ENCODE measurements at regions not wholly inside any gene's neighbourhood (a gene's known extent, or its start where the extent isn't known, plus 50 kb on each side); places are given as distances from the start of the nearest gene placed in this dataset.

GRCh38 chr17:64778240-64779097 is 116.4 kb upstream of the SMURF2 start:
- Histone ChIP-seq H3K9me3 (replicated peaks; ENCODE audit: control insufficient read depth, insufficient read depth, low read length) (no peaks in the 10 kb centered on the region), H3K4me1 (ENCODE audit: control insufficient read depth, extremely low read depth, insufficient read depth, low read length) (peaks cover 34% of the 10 kb centered on the region), H3K27ac (ENCODE audit: insufficient read depth, low read depth, low read length) (no peak overlapping the region), H3K36me3 (ENCODE audit: control insufficient read depth in 2 of 2, extremely low read depth in 1 of 2, insufficient read depth in 2 of 2, low read length in 2 of 2) (peaks cover 0 to 5% of the 10 kb centered on the region in 2 experiments), H3K27me3 (ENCODE audit: control insufficient read depth in 2 of 2, insufficient read depth in 2 of 2, low read length in 2 of 2) (no peaks in the 10 kb centered on the region), H2AFZ (ENCODE audit: low read depth, low read length) (no peak overlapping the region), H4K20me1 (replicated peaks; ENCODE audit: control insufficient read depth, extremely low read depth, insufficient read depth, low read length) (no peaks in the 10 kb centered on the region), H3K79me2 (ENCODE audit: control insufficient read depth, insufficient read depth, low read length) (peaks cover 30% of the 10 kb centered on the region), H3K9ac (replicated peaks; ENCODE audit: extremely low read depth, insufficient read depth, low read length) (no peak overlapping the region), H3K9me1 (replicated peaks; ENCODE audit: control insufficient read depth, extremely low read depth, insufficient read depth, low read length) (no peaks in the 10 kb centered on the region), H3K4me2 (ENCODE audit: insufficient read depth, low read length) (no peak overlapping the region), H3K4me3 (replicated peaks in 1 of 3; ENCODE audit: insufficient read depth in 1 of 3, low read depth in 1 of 3, low read length in 3 of 3) (no peak overlapping the region)
- ChIA-PET CTCF (interaction anchor here (1.1 to 2.6 kb wide), 3 partner anchors 42 to 182 kb away, joined by 3 to 25 read pairs (median 19); no protein-coding TSS in a partner anchor), POLR2A (no interaction called here)
- no TSS peak for BruUV-seq (replicated peaks)
- TF ChIP-seq FOS (IDR thresholded peaks at IDR 0.05; ENCODE audit: borderline replicate concordance, insufficient read depth, low read length) (no peak), MAX (IDR thresholded peaks at IDR 0.05; ENCODE audit: insufficient read depth, insufficient read length) (no peak), POLR2A (IDR thresholded peaks at IDR 0.05; ENCODE audit: low read depth, low read length) (no peak), GATA2 (IDR thresholded peaks at IDR 0.05; ENCODE audit: insufficient read depth, insufficient read length, low read depth, low read length) (no peak), JUN (IDR thresholded peaks at IDR 0.05; ENCODE audit: borderline replicate concordance, insufficient read depth, insufficient read length, low read depth) (no peak), POLR2AphosphoS5 (IDR thresholded peaks at IDR 0.05; ENCODE audit: insufficient read depth, low read depth, low read length) (no peak), MYC (IDR thresholded peaks at IDR 0.05; ENCODE audit: low read depth, low read length) (no peak), CTCF (IDR thresholded peaks at IDR 0.05; ENCODE audit: extremely low read depth in 1 of 2, insufficient read depth in 1 of 2, low read depth in 1 of 2, low read length in 2 of 2) (no peak), EZH2 (IDR thresholded peaks at IDR 0.05; ENCODE audit: borderline replicate concordance, low read depth, low read length, severe bottlenecking) (no peak)
- no peak for FAIRE-seq
- DNase-seq (ENCODE audit: low read depth, low spot score), result no peak
- dilution Hi-C loops (cut with MboI; ENCODE audit: extremely low pct_ligation_motif_present, low sequenced_read_pairs), result no loop called here
- intact Hi-C loops (cut with micrococcal nuclease), result loop anchor here (5.0 kb wide), 1 partner anchor 69 kb away; no protein-coding TSS in a partner anchor

Measured in endothelial cell of umbilical vein (primary cell).